HEK293 (cell line): ENCODE measurements at regions not wholly inside any gene's neighbourhood (a gene's known extent, or its start where the extent isn't known, plus 50 kb on each side); places are given as distances from the start of the nearest gene placed in this dataset.

Source experiments
- BCL11A ChIP-seq: fragments of 450-650 bp; formaldehyde crosslinking; IDR thresholded peaks from 2 replicates; pipeline ENCODE4 v1.5.1; 2016; ENCODE audit warnings: low read depth, missing biosample characterization, missing genetic modification characterization
- CTCF ChIP-seq: fragments of 450-650 bp; formaldehyde crosslinking; IDR thresholded peaks from 2 replicates; pipeline ENCODE4 v1.5.1; 2016; ENCODE audit warnings: missing biosample characterization, missing genetic modification characterization
- GLIS1 ChIP-seq: fragments of 450-650 bp; formaldehyde crosslinking; IDR thresholded peaks from 2 replicates; pipeline ENCODE4 v1.5.1; 2016; ENCODE audit warnings: missing biosample characterization, missing genetic modification characterization
- SP3 ChIP-seq: fragments of 450-650 bp; formaldehyde crosslinking; IDR thresholded peaks from 2 replicates; pipeline ENCODE4 v1.5.1; 2016; ENCODE audit warnings: missing biosample characterization, missing genetic modification characterization
- TSHZ1 ChIP-seq: fragments of 450-650 bp; formaldehyde crosslinking; IDR thresholded peaks from 2 replicates; pipeline ENCODE4 v1.5.1; 2016; ENCODE audit warnings: missing biosample characterization, missing genetic modification characterization, borderline replicate concordance
- YY1 ChIP-seq: fragments of 450-650 bp; formaldehyde crosslinking; IDR thresholded peaks from 2 replicates; pipeline ENCODE4 v1.5.1; 2018; ENCODE audit warnings: missing biosample characterization, missing genetic modification characterization
- ZBTB49 ChIP-seq: fragments of 450-650 bp; formaldehyde crosslinking; IDR thresholded peaks from 2 replicates; pipeline ENCODE4 v1.5.1; 2016; ENCODE audit warnings: missing biosample characterization, missing genetic modification characterization, low read depth
- ZNF121 ChIP-seq: fragments of 450-650 bp; formaldehyde crosslinking; IDR thresholded peaks from 2 replicates; pipeline ENCODE4 v1.5.1; 2016; ENCODE audit warnings: missing biosample characterization, missing genetic modification characterization
- ZNF138 ChIP-seq: fragments of 450-650 bp; formaldehyde crosslinking; IDR thresholded peaks from 2 replicates; pipeline ENCODE4 v1.5.1; 2016; ENCODE audit warnings: missing biosample characterization, missing genetic modification characterization, borderline replicate concordance
- ZNF146 ChIP-seq: fragments of 450-650 bp; formaldehyde crosslinking; IDR thresholded peaks from 2 replicates; pipeline ENCODE4 v1.5.1; 2016; ENCODE audit warnings: missing biosample characterization, missing genetic modification characterization
- ZNF23 ChIP-seq: fragments of 450-650 bp; formaldehyde crosslinking; IDR thresholded peaks from 2 replicates; pipeline ENCODE4 v1.5.1; 2016; ENCODE audit warnings: missing biosample characterization, missing genetic modification characterization, borderline replicate concordance
- ZNF404 ChIP-seq: fragments of 450-650 bp; formaldehyde crosslinking; IDR thresholded peaks from 2 replicates; pipeline ENCODE4 v1.5.1; 2017; ENCODE audit warnings: missing biosample characterization, missing genetic modification characterization

- TF ChIP-seq CTCF (tag by site-specific recombination) (no peak), ZNF121 (tag by site-specific recombination) (no peak), SP3 (tag by site-specific recombination) (no peak), YY1 (tag by site-specific recombination) (no peak), BCL11A (tag by site-specific recombination) (no peak), ZNF138 (no peak), GLIS1 (tag by site-specific recombination) (no peak), ZNF404 (tag by site-specific recombination) (no peak), ZNF146 (tag by site-specific recombination) (no peak), ZNF23 (tag by site-specific recombination) (no peak), TSHZ1 (tag by site-specific recombination) (no peak), ZBTB49 (tag by site-specific recombination) (no peak)
These were observed 125.8 kb upstream of the GAREM1 start for GRCh38 chr18:32596501-32596900.
